ENCODE measurements at regions not wholly inside any gene's neighbourhood (a gene's known extent, or its start where the extent isn't known, plus 50 kb on each side); places are given as distances from the start of the nearest gene placed in this dataset.

- no peak for DNase-seq
These were observed 260.5 kb upstream of the TLE3 start for GRCh38 chr15:70358011-70358819.

GRCh38 chr15:70357453-70357852 is 259.7 kb upstream of the TLE3 start:
- DNase-seq, result no peak

GRCh38 chr15:70356919-70357318 is 259.2 kb upstream of the TLE3 start:
- DNase-seq, result no peak

- no peak for DNase-seq
These were observed 258.5 kb upstream of the TLE3 start for GRCh38 chr15:70356062-70356860.

- no peak for DNase-seq
These were observed 257.6 kb upstream of the TLE3 start for GRCh38 chr15:70355275-70355795.

GRCh38 chr15:70354346-70354905 is 256.7 kb upstream of the TLE3 start:
- no peak for DNase-seq

- DNase-seq, result no peak
These were observed 256.1 kb upstream of the TLE3 start for GRCh38 chr15:70353606-70354345.

GRCh38 chr15:70351941-70352774 is 254.4 kb upstream of the TLE3 start:
- no peak for DNase-seq

GRCh38 chr15:70351391-70351790 is 253.7 kb upstream of the TLE3 start:
- no peak for DNase-seq

- DNase-seq, result no peak
These were observed 251.0 kb upstream of the TLE3 start for GRCh38 chr15:70348581-70349344.

GRCh38 chr15:70348226-70348543 is 250.5 kb upstream of the TLE3 start:
- DNase-seq, result no peak

GRCh38 chr15:70347321-70348225 is 249.9 kb upstream of the TLE3 start:
- DNase-seq, result no peak

GRCh38 chr15:70345251-70346019 is 247.7 kb upstream of the TLE3 start:
- DNase-seq, result no peak

GRCh38 chr15:70344666-70345065 is 246.9 kb upstream of the TLE3 start:
- DNase-seq, result no peak

- no peak for DNase-seq
These were observed 246.4 kb upstream of the TLE3 start for GRCh38 chr15:70343961-70344621.

- no peak for DNase-seq
These were observed 245.1 kb upstream of the TLE3 start for GRCh38 chr15:70342554-70343548.

- DNase-seq, result no peak
These were observed 244.4 kb upstream of the TLE3 start for GRCh38 chr15:70342141-70342540.

- DNase-seq, result no peak
These were observed 243.8 kb upstream of the TLE3 start for GRCh38 chr15:70341566-70341965.

All from NCI-H2081 treated with DMSO at 0.1 percent for 48 hours (cell line).